ENCODE measurements at regions not wholly inside any gene's neighbourhood (a gene's known extent, or its start where the extent isn't known, plus 50 kb on each side); places are given as distances from the start of the nearest gene placed in this dataset.

GRCh38 chr14:76974365-76974764, 54.1 kb downstream of the IRF2BPL start:
- DNase-seq = no peak

GRCh38 chr14:76971549-76971948, 57.0 kb downstream of the IRF2BPL start:
- no peak for DNase-seq

- no peak for DNase-seq
Observed at GRCh38 chr14:76968621-76969063, 59.9 kb downstream of the IRF2BPL start.

GRCh38 chr14:76967788-76968187, 60.7 kb downstream of the IRF2BPL start:
- DNase-seq = no peak

- DNase-seq = no peak
Observed at GRCh38 chr14:76965232-76965631, 63.3 kb downstream of the IRF2BPL start.

GRCh38 chr14:76964695-76965094, 63.8 kb downstream of the IRF2BPL start:
- DNase-seq = no peak

- DNase-seq = no peak
Observed at GRCh38 chr14:76963372-76963771, 65.1 kb downstream of the IRF2BPL start.

- DNase-seq = no peak
Observed at GRCh38 chr14:76962303-76962660, 66.2 kb downstream of the IRF2BPL start.

GRCh38 chr14:76961631-76962302, 66.7 kb downstream of the IRF2BPL start:
- DNase-seq = peak; percentile 91

- peak; percentile 81 for DNase-seq
Observed at GRCh38 chr14:76958980-76959710, 69.4 kb downstream of the IRF2BPL start.

- peak; percentile 26 for DNase-seq
Observed at GRCh38 chr14:76958020-76958979, 70.2 kb downstream of the IRF2BPL start.

- no peak for DNase-seq
Observed at GRCh38 chr14:76957224-76957891, 71.2 kb downstream of the IRF2BPL start.

GRCh38 chr14:76956316-76957090, 72.0 kb downstream of the IRF2BPL start:
- peak; percentile 85 for DNase-seq

- peak; percentile 52 for DNase-seq
Observed at GRCh38 chr14:76955575-76956315, 72.8 kb downstream of the IRF2BPL start.

- no peak for DNase-seq
Observed at GRCh38 chr14:76954394-76955190, 73.9 kb downstream of the IRF2BPL start.

- DNase-seq = peak; percentile 69
Observed at GRCh38 chr14:76953311-76953945, 75.1 kb downstream of the IRF2BPL start.

GRCh38 chr14:76951166-76951565, 77.3 kb downstream of the IRF2BPL start:
- no peak for DNase-seq

GRCh38 chr14:76950055-76951020, 78.2 kb downstream of the IRF2BPL start:
- DNase-seq = no peak

GRCh38 chr14:76948976-76949375, 79.5 kb downstream of the IRF2BPL start:
- DNase-seq = no peak
